Amygdala (tissue), 56 donors: ENCODE measurements at regions not wholly inside any gene's neighbourhood (a gene's known extent, or its start where the extent isn't known, plus 50 kb on each side); places are given as distances from the start of the nearest gene placed in this dataset.

Experiments used
- DNase-seq, 56 donors: peaks; one replicate each; lab custom pipeline; 2025; lab: John Stamatoyannopoulos, UW

- no peak for DNase-seq
These were observed 439.1 kb downstream of the TSN start for GRCh38 chr2:122194546-122194945.

GRCh38 chr2:122203523-122203922, 448.1 kb downstream of the TSN start:
- no peak for DNase-seq

GRCh38 chr2:122205641-122206040, 450.2 kb downstream of the TSN start:
- DNase-seq = no peak

- no peak for DNase-seq
These were observed 450.6 kb downstream of the TSN start for GRCh38 chr2:122206101-122206500.

GRCh38 chr2:122209377-122209776, 453.9 kb downstream of the TSN start:
- DNase-seq = no peak

- DNase-seq = no peak
These were observed 454.6 kb downstream of the TSN start for GRCh38 chr2:122210065-122210464.

GRCh38 chr2:122210898-122211856, 455.7 kb downstream of the TSN start:
- DNase-seq = no peak

- no peak for DNase-seq
These were observed 457.9 kb downstream of the TSN start for GRCh38 chr2:122213312-122213711.

- DNase-seq = no peak
These were observed 460.6 kb downstream of the TSN start for GRCh38 chr2:122216071-122216470.

- no peak for DNase-seq
These were observed 461.4 kb downstream of the TSN start for GRCh38 chr2:122216901-122217300.

GRCh38 chr2:122218596-122218995, 463.1 kb downstream of the TSN start:
- DNase-seq = no peak

- no peak for DNase-seq
These were observed 464.1 kb downstream of the TSN start for GRCh38 chr2:122219504-122219903.

GRCh38 chr2:122221665-122222064, 466.2 kb downstream of the TSN start:
- DNase-seq = no peak

GRCh38 chr2:122231296-122231695, 475.8 kb downstream of the TSN start:
- no peak for DNase-seq

- no peak for DNase-seq
These were observed 477.9 kb downstream of the TSN start for GRCh38 chr2:122233372-122233771.

- DNase-seq = peak in 1 of 56 donors; percentile 0
These were observed 480.9 kb downstream of the TSN start for GRCh38 chr2:122236152-122236874.

GRCh38 chr2:122236925-122237324, 481.5 kb downstream of the TSN start:
- no peak for DNase-seq

- DNase-seq = no peak
These were observed 482.0 kb downstream of the TSN start for GRCh38 chr2:122237450-122237849.

- DNase-seq = no peak
These were observed 482.6 kb downstream of the TSN start for GRCh38 chr2:122238006-122238559.

- no peak for DNase-seq
These were observed 484.0 kb downstream of the TSN start for GRCh38 chr2:122239440-122239839.

GRCh38 chr2:122244598-122245229, 489.3 kb downstream of the TSN start:
- no peak for DNase-seq
